Endodermal cell (in vitro differentiated cells): ENCODE measurements at regions not wholly inside any gene's neighbourhood (a gene's known extent, or its start where the extent isn't known, plus 50 kb on each side); places are given as distances from the start of the nearest gene placed in this dataset.
A peak's percentile ranks its signal among the peaks of the same experiment; 100 is the strongest.

ENCODE experiments used
- DNase-seq: peaks from one replicate; pipeline ENCODE4 v3.0.0-alpha.2; 2017
- H3K27ac ChIP-seq: 2 replicates; pipeline ENCODE4 v1.5.1; 2013; ENCODE audit warnings: mild to moderate bottlenecking, low read depth, low read length, moderate library complexity
- H3K27me3 ChIP-seq: 2 replicates; pipeline ENCODE4 v1.6.1; 2013; ENCODE audit warnings: mild to moderate bottlenecking, low read length, moderate library complexity; ENCODE audit not compliant: insufficient read depth, control insufficient read depth, poor library complexity, severe bottlenecking
- H3K36me3 ChIP-seq: 2 replicates; pipeline ENCODE4 v1.7.0; 2013; ENCODE audit warnings: mild to moderate bottlenecking, low read length, moderate library complexity; ENCODE audit not compliant: control insufficient read depth, insufficient read depth
- H3K4me1 ChIP-seq: one replicate; pipeline ENCODE4 v1.7.0; 2013; ENCODE audit warnings: low read length; ENCODE audit not compliant: control insufficient read depth, insufficient read depth
- H3K4me3 ChIP-seq: 2 replicates; pipeline ENCODE4 v1.5.1; 2013; ENCODE audit warnings: mild to moderate bottlenecking, low read length, moderate library complexity
- H3K9ac ChIP-seq: 2 replicates; pipeline ENCODE4 v1.6.1; 2013; ENCODE audit warnings: mild to moderate bottlenecking, low read length, moderate library complexity; ENCODE audit not compliant: poor library complexity, severe bottlenecking; ENCODE audit errors: extremely low read depth
- H3K9me3 ChIP-seq: 2 replicates; pipeline ENCODE4 v1.6.1; 2013; ENCODE audit warnings: mild to moderate bottlenecking, low read length, moderate library complexity; ENCODE audit not compliant: control insufficient read depth
- H3K27ac Mint-ChIP-seq: 2 replicates; pipeline ENCODE4 v1.8.0; 2020; ENCODE audit warnings: mixed read lengths
- H3K27me3 Mint-ChIP-seq: 2 replicates; pipeline ENCODE4 v1.8.0; 2021; ENCODE audit warnings: mild to moderate bottlenecking, mixed read lengths; ENCODE audit not compliant: insufficient read depth
- H3K36me3 Mint-ChIP-seq: 2 replicates; pipeline ENCODE4 v1.8.0; 2020; ENCODE audit warnings: low read depth, mixed read lengths
- H3K4me1 Mint-ChIP-seq: 2 replicates; pipeline ENCODE4 v1.8.0; 2020; ENCODE audit warnings: mixed read lengths
- H3K4me3 Mint-ChIP-seq: 2 replicates; pipeline ENCODE4 v1.8.0; 2020; ENCODE audit warnings: mild to moderate bottlenecking, moderate library complexity, mixed read lengths
- H3K9me3 Mint-ChIP-seq: 2 replicates; pipeline ENCODE4 v1.8.0; 2020; ENCODE audit warnings: mild to moderate bottlenecking, mixed read lengths
- CTCF ChIP-seq: fragments of 200-600 bp; sonication (generic); conservative IDR thresholded peaks from 2 replicates; pipeline ENCODE4 v1.5.0; 2021; ENCODE audit warnings: antibody characterized with exemption, mild to moderate bottlenecking
- WGBS, 2 experiments: methylation state at CpG; one replicate each; pipeline versions ENCODE4 v1.1.5 to v1.1.7; 2013; ENCODE audit warnings: missing lambda C conversion rate in 2 of 2, mixed read lengths in 1 of 2; ENCODE audit not compliant: insufficient coverage in 1 of 2, insufficient read length in 1 of 2; 5-methylcytosine and 5-hydroxymethylcytosine counted together

GRCh38 chr3:27625864-27626263 lies 96.3 kb downstream of the EOMES start:
- Mint-ChIP-seq H3K27ac (no peak overlapping the region), H3K9me3 (peaks cover 8% of the 10 kb centered on the region), H3K4me1 (peaks cover 16% of the 10 kb centered on the region), H3K27me3 (no peaks in the 10 kb centered on the region), H3K4me3 (no peak overlapping the region), H3K36me3 (no peaks in the 10 kb centered on the region)
- Histone ChIP-seq H3K36me3 (no peaks in the 10 kb centered on the region), H3K4me3 (no peak overlapping the region), H3K4me1 (no peaks in the 10 kb centered on the region), H3K9me3 (no peaks in the 10 kb centered on the region), H3K9ac (no peak overlapping the region), H3K27me3 (no peaks in the 10 kb centered on the region), H3K27ac (no peak overlapping the region)
- no peak for DNase-seq
- TF ChIP-seq CTCF, result no peak
- WGBS, 2 experiments, result 88 to 89% methylated on average over 3 of the region's 3 CpGs

GRCh38 chr3:27623085-27623753 lies 98.9 kb downstream of the EOMES start:
- Histone ChIP-seq H3K36me3 (no peaks in the 10 kb centered on the region), H3K9ac (no peak overlapping the region), H3K27me3 (no peaks in the 10 kb centered on the region), H3K4me3 (no peak overlapping the region), H3K27ac (no peak overlapping the region), H3K4me1 (no peaks in the 10 kb centered on the region), H3K9me3 (no peaks in the 10 kb centered on the region)
- Mint-ChIP-seq H3K27ac (no peak overlapping the region), H3K9me3 (peaks cover 9% of the 10 kb centered on the region), H3K27me3 (no peaks in the 10 kb centered on the region), H3K4me3 (no peak overlapping the region), H3K36me3 (no peaks in the 10 kb centered on the region), H3K4me1 (peaks cover 16% of the 10 kb centered on the region)
- WGBS, 2 experiments, result 83 to 94% methylated on average over 2 to 4 of the region's 4 CpGs
- TF ChIP-seq CTCF, result no peak
- DNase-seq, result no peak

GRCh38 chr3:27617552-27617951 lies 104.6 kb downstream of the EOMES start:
- Mint-ChIP-seq H3K4me3 (no peak overlapping the region), H3K4me1 (no peaks in the 10 kb centered on the region), H3K36me3 (peaks cover 2% of the 10 kb centered on the region), H3K27me3 (no peaks in the 10 kb centered on the region), H3K9me3 (peaks cover 29% of the 10 kb centered on the region), H3K27ac (no peak overlapping the region)
- no peak for DNase-seq
- H3K36me3 ChIP-seq, result no peaks in the 10 kb centered on the region
- no peak overlapping the region for H3K4me3 ChIP-seq
- TF ChIP-seq CTCF, result peak; percentile 38
- no peak overlapping the region for H3K27ac ChIP-seq
- H3K4me1 ChIP-seq, result no peaks in the 10 kb centered on the region
- H3K27me3 ChIP-seq, result no peaks in the 10 kb centered on the region
- WGBS, 2 experiments, result 92 to 100% methylated on average over 1 to 5 of the region's 5 CpGs
- peaks cover 22% of the 10 kb centered on the region for H3K9me3 ChIP-seq
- no peak overlapping the region for H3K9ac ChIP-seq
